GM12873 (cell line): ENCODE measurements at regions not wholly inside any gene's neighbourhood (a gene's known extent, or its start where the extent isn't known, plus 50 kb on each side); places are given as distances from the start of the nearest gene placed in this dataset.

ENCODE experiments used
- CTCF ChIP-seq: IDR thresholded peaks from 2 replicates; pipeline ENCODE4 v1.5.1; 2012; ENCODE audit warnings: low read depth, mild to moderate bottlenecking, moderate library complexity, low read length, control low read depth; ENCODE audit not compliant: insufficient read depth; ENCODE audit errors: missing control alignments

- TF ChIP-seq CTCF, result no peak
These were observed 53.6 kb upstream of the ANKFN1 start for GRCh38 chr17:56099649-56100048.
